Upper lobe of right lung (tissue), 1 donor: ENCODE measurements at regions not wholly inside any gene's neighbourhood (a gene's known extent, or its start where the extent isn't known, plus 50 kb on each side); places are given as distances from the start of the nearest gene placed in this dataset.

Source experiments
- ATAC-seq: fragments of 200-7000 bp; cut with Tn5 transposase; one replicate; pipeline ENCODE4 v1.9.1; 2020; ENCODE audit warnings: mild to moderate bottlenecking, moderate library complexity
- DNase-seq: peaks from one replicate; pipeline ENCODE4 v3.0.0-alpha.2; 2020
- H3K27ac ChIP-seq: fragments of 200-600 bp; one replicate; pipeline ENCODE4 v1.8.0; 2022
- H3K27me3 ChIP-seq: fragments of 200-600 bp; one replicate; pipeline ENCODE4 v1.8.0; 2022; ENCODE audit warnings: mild to moderate bottlenecking
- H3K36me3 ChIP-seq: fragments of 200-600 bp; one replicate; pipeline ENCODE4 v1.8.0; 2022
- H3K4me1 ChIP-seq: fragments of 200-600 bp; one replicate; pipeline ENCODE4 v1.8.0; 2022
- H3K4me3 ChIP-seq: fragments of 200-600 bp; one replicate; pipeline ENCODE4 v1.8.0; 2022; ENCODE audit warnings: mild to moderate bottlenecking
- H3K9me3 ChIP-seq: fragments of 200-600 bp; one replicate; pipeline ENCODE4 v1.8.0; 2022
- CTCF ChIP-seq: fragments of 200-600 bp; IDR thresholded peaks from one replicate; pipeline ENCODE4 v1.8.0; 2022; ENCODE audit warnings: antibody characterized with exemption
- intact Hi-C: fragments of 100-400 bp; cut with DNase I; formaldehyde crosslinking; loops from one replicate; pipeline ENCODE4 v1.11.0; 2022
- donor health status: DM: no; HTN: yes; CAD: no; lungs with severe emphysema.

DNA sequence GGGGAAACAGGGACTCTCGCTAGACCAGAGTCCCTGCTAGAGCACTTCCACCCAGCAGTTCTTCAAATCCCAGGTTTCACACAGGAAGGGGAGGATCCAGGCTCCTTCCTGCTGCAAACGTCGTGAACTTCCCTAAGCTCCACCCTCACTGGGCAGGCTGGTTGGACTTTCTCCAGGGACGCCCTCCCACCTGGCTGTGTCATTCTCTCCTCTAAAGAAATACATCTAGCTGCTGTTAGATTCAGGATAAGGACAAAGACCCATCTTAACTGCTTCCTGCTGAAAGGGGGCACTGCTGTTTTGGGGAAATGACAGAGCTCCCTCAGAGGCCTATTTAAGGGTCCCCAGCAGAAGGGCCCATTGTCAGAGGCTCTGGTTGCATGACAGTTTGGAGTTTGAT lies 230.7 kb downstream of the SEMA6A start:
- Histone ChIP-seq H3K36me3 (no peaks in the 10 kb centered on the region), H3K4me3 (no peak overlapping the region), H3K4me1 (no peaks in the 10 kb centered on the region), H3K9me3 (no peaks in the 10 kb centered on the region), H3K27me3 (no peaks in the 10 kb centered on the region), H3K27ac (no peak overlapping the region)
- intact Hi-C loops: no loop called here
- DNase-seq: no peak
- no peak for ATAC-seq
- TF ChIP-seq CTCF: no peak
